Astrocyte (in vitro differentiated cells and primary cell): ENCODE measurements at regions not wholly inside any gene's neighbourhood (a gene's known extent, or its start where the extent isn't known, plus 50 kb on each side); places are given as distances from the start of the nearest gene placed in this dataset.

ENCODE experiments used
- DNase-seq: peaks from one replicate; pipeline ENCODE4 v3.0.0-alpha.2; 2010; ENCODE audit warnings: low read depth
- FAIRE-seq: peaks from 2 replicates; lab custom pipeline; 2011; peaks lifted over from hg19 to GRCh38; lab: Jason Lieb, UNC
- H2AFZ ChIP-seq: 2 replicates; pipeline ENCODE4 v1.6.0; 2012; ENCODE audit warnings: low read depth, low read length, inconsistent platforms
- H3K27ac ChIP-seq: 2 replicates; pipeline ENCODE4 v1.5.1; 2011; ENCODE audit warnings: low read depth, low read length, inconsistent platforms
- H3K27me3 ChIP-seq: 2 replicates; pipeline ENCODE4 v1.6.0; 2011; ENCODE audit warnings: low read length, inconsistent platforms; ENCODE audit not compliant: insufficient read depth
- H3K36me3 ChIP-seq: 2 replicates; pipeline ENCODE4 v1.5.1; 2011; ENCODE audit warnings: low read length, inconsistent platforms; ENCODE audit not compliant: insufficient read depth
- H3K4me1 ChIP-seq: 2 replicates; pipeline ENCODE4 v1.5.1; 2011; ENCODE audit warnings: low read length, inconsistent platforms; ENCODE audit not compliant: insufficient read depth
- H3K4me2 ChIP-seq: 2 replicates; pipeline ENCODE4 v1.6.0; 2012; ENCODE audit warnings: low read length, inconsistent platforms
- H3K4me3 ChIP-seq: 2 replicates; pipeline ENCODE4 v1.5.1; 2011; ENCODE audit warnings: low read depth, mild to moderate bottlenecking, low read length, inconsistent platforms; ENCODE audit not compliant: insufficient read depth
- H3K79me2 ChIP-seq: 2 replicates; pipeline ENCODE4 v1.6.0; 2012; ENCODE audit warnings: mild to moderate bottlenecking, low read length, inconsistent platforms; ENCODE audit not compliant: insufficient read depth
- H3K9ac ChIP-seq: 2 replicates; pipeline ENCODE4 v1.6.0; 2012; ENCODE audit warnings: mild to moderate bottlenecking, low read length, inconsistent platforms
- H3K9me3 ChIP-seq: 2 replicates; pipeline ENCODE4 v1.5.1; 2012; ENCODE audit warnings: low read depth, mild to moderate bottlenecking, low read length, inconsistent platforms; ENCODE audit not compliant: insufficient read depth
- H4K20me1 ChIP-seq: 2 replicates; pipeline ENCODE4 v1.6.0; 2012; ENCODE audit warnings: low read length, inconsistent platforms; ENCODE audit not compliant: insufficient read depth
- H3K27ac Mint-ChIP-seq: one replicate; pipeline ENCODE4 v1.8.0; 2021; ENCODE audit warnings: mild to moderate bottlenecking, mixed read lengths; ENCODE audit not compliant: unreplicated experiment
- H3K27me3 Mint-ChIP-seq: one replicate; pipeline ENCODE4 v1.8.0; 2021; ENCODE audit warnings: low read depth, mixed read lengths; ENCODE audit not compliant: unreplicated experiment
- H3K36me3 Mint-ChIP-seq: one replicate; pipeline ENCODE4 v1.8.0; 2021; ENCODE audit warnings: low read depth, mixed read lengths; ENCODE audit not compliant: unreplicated experiment
- H3K4me1 Mint-ChIP-seq: one replicate; pipeline ENCODE4 v1.8.0; 2021; ENCODE audit warnings: low read depth, mixed read lengths; ENCODE audit not compliant: unreplicated experiment
- H3K4me3 Mint-ChIP-seq: one replicate; pipeline ENCODE4 v1.8.0; 2021; ENCODE audit warnings: mild to moderate bottlenecking, moderate library complexity, mixed read lengths; ENCODE audit not compliant: unreplicated experiment
- H3K9me3 Mint-ChIP-seq: one replicate; pipeline ENCODE4 v1.8.0; 2021; ENCODE audit warnings: mild to moderate bottlenecking, mixed read lengths; ENCODE audit not compliant: unreplicated experiment
- CTCF ChIP-seq: IDR thresholded peaks from 2 replicates; pipeline ENCODE4 v1.5.1; 2011; ENCODE audit warnings: low read depth, mild to moderate bottlenecking, inconsistent platforms, low read length, moderate library complexity; ENCODE audit not compliant: insufficient read depth
- EZH2 ChIP-seq: IDR thresholded peaks from 2 replicates; pipeline ENCODE4 v1.6.1; 2012; ENCODE audit warnings: mild to moderate bottlenecking, low read length, inconsistent platforms; ENCODE audit not compliant: insufficient read depth

GRCh38 chr6:159360306-159360705 is 191.1 kb downstream of the FNDC1 start:
- peaks cover 16% of the 10 kb centered on the region for H3K27me3 Mint-ChIP-seq
- H3K4me3 Mint-ChIP-seq = no peak overlapping the region
- no peak for FAIRE-seq
- no peak overlapping the region for H3K9ac ChIP-seq
- H2AFZ ChIP-seq = no peak overlapping the region
- H3K4me1 Mint-ChIP-seq = no peaks in the 10 kb centered on the region
- no peaks in the 10 kb centered on the region for H3K9me3 Mint-ChIP-seq
- H3K36me3 Mint-ChIP-seq = no peaks in the 10 kb centered on the region
- no peak overlapping the region for H3K4me3 ChIP-seq
- peaks cover 6% of the 10 kb centered on the region for H3K9me3 ChIP-seq
- no peaks in the 10 kb centered on the region for H3K36me3 ChIP-seq
- no peak for TF ChIP-seq EZH2
- TF ChIP-seq CTCF = no peak
- no peaks in the 10 kb centered on the region for H4K20me1 ChIP-seq
- H3K79me2 ChIP-seq = no peaks in the 10 kb centered on the region
- no peaks in the 10 kb centered on the region for H3K27me3 ChIP-seq
- no peak overlapping the region for H3K4me2 ChIP-seq
- no peak overlapping the region for H3K27ac Mint-ChIP-seq
- no peaks in the 10 kb centered on the region for H3K4me1 ChIP-seq
- no peak overlapping the region for H3K27ac ChIP-seq
- DNase-seq = no peak

DNA sequence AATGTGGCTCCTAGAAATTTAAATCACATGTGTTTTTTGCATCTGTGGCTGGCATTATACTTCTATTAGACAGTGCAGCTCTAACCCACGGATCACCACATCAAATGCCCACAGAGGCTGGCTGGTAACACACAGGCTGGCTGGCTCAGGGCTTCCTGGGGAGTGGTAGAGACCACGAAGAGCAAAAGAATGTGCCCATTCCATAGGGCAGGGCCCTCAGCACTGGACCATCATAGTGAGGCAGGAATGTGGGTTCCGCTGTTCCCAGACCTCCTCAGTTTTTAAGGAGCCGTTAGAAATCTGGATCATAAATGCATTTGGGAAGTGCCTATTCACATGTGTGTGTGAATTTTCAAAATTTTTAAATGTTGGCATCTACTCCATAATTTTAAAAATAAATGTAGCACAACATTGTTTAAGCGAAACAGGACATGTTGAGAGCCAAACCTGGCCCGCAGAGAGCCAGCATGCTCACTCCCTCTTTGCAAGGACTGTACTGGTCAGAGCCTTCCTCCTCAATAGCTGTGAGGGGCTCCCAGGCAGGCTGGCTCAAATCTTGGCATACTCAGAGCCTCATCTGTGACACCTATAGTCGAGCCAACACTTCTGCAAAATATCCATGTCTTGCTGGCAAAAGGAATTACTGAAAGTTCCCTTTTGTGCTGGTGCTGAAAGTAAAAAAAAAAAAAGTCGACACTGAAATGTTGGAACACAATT is 190.5 kb downstream of the FNDC1 start:
- H3K9me3 Mint-ChIP-seq = no peaks in the 10 kb centered on the region
- H3K4me3 Mint-ChIP-seq = no peak overlapping the region
- no peak for DNase-seq

More for the DNA sequence above, 190.5 kb downstream of the FNDC1 start:
- no peak overlapping the region for H3K4me2 ChIP-seq
- FAIRE-seq = no peak
- Mint-ChIP-seq H3K27me3 (peaks cover 13% of the 10 kb centered on the region), H3K27ac (no peak overlapping the region), H3K36me3 (no peaks in the 10 kb centered on the region), H3K4me1 (no peaks in the 10 kb centered on the region)
- H2AFZ ChIP-seq = no peak overlapping the region
- no peaks in the 10 kb centered on the region for H3K4me1 ChIP-seq
- H4K20me1 ChIP-seq = no peaks in the 10 kb centered on the region
- H3K27ac ChIP-seq = no peak overlapping the region
- H3K79me2 ChIP-seq = no peaks in the 10 kb centered on the region
- H3K36me3 ChIP-seq = no peaks in the 10 kb centered on the region
- peaks cover 6% of the 10 kb centered on the region for H3K9me3 ChIP-seq
- TF ChIP-seq CTCF (no peak), EZH2 (no peak)
- H3K9ac ChIP-seq = no peak overlapping the region
- no peaks in the 10 kb centered on the region for H3K27me3 ChIP-seq
- H3K4me3 ChIP-seq = no peak overlapping the region
